ACHN (cell line): ENCODE measurements at regions not wholly inside any gene's neighbourhood (a gene's known extent, or its start where the extent isn't known, plus 50 kb on each side); places are given as distances from the start of the nearest gene placed in this dataset.

ENCODE experiments used
- DNase-seq: peaks from one replicate; pipeline ENCODE4 v3.0.0-alpha.2; 2015
- in situ Hi-C: cut with HindIII; loops from 2 replicates; pipeline ENCODE4 v1.10.0; 2017; ENCODE audit warnings: low sequenced_read_pairs, low pct_ligation_motif_present, low pct_unique_long_range_greater_than_20kb

GRCh38 chr3:99286266-99286845 is 352.0 kb upstream of the COL8A1 start:
- no peak for DNase-seq
- in situ Hi-C loops, result no loop called here

- in situ Hi-C loops, result no loop called here
- DNase-seq, result no peak
Measured at GRCh38 chr3:99269606-99270351, 368.3 kb upstream of the DCBLD2 start.

GRCh38 chr3:99256788-99257187 is 355.3 kb upstream of the DCBLD2 start:
- no peak for DNase-seq
- in situ Hi-C loops, result no loop called here

GRCh38 chr3:99253963-99254355 is 352.5 kb upstream of the DCBLD2 start:
- in situ Hi-C loops, result no loop called here

GRCh38 chr3:99250821-99251355 is 349.4 kb upstream of the DCBLD2 start:
- in situ Hi-C loops, result no loop called here
- DNase-seq, result no peak

More at GRCh38 chr3:99253963-99254355, 352.5 kb upstream of the DCBLD2 start:
- DNase-seq, result no peak

GRCh38 chr3:99250272-99250671 is 348.8 kb upstream of the DCBLD2 start:
- in situ Hi-C loops, result no loop called here

GRCh38 chr3:99249627-99250026 is 348.1 kb upstream of the DCBLD2 start:
- DNase-seq, result no peak
- in situ Hi-C loops, result no loop called here

More at GRCh38 chr3:99250272-99250671, 348.8 kb upstream of the DCBLD2 start:
- no peak for DNase-seq

GRCh38 chr3:99248913-99249312 is 347.4 kb upstream of the DCBLD2 start:
- no peak for DNase-seq
- in situ Hi-C loops, result no loop called here

GRCh38 chr3:99248130-99248529 is 346.6 kb upstream of the DCBLD2 start:
- in situ Hi-C loops, result no loop called here
- DNase-seq, result no peak

GRCh38 chr3:99246010-99246654 is 344.6 kb upstream of the DCBLD2 start:
- in situ Hi-C loops, result no loop called here
- no peak for DNase-seq

- DNase-seq, result no peak
- in situ Hi-C loops, result no loop called here
Measured at GRCh38 chr3:99242271-99242670, 340.8 kb upstream of the DCBLD2 start.

- DNase-seq, result no peak
- in situ Hi-C loops, result no loop called here
Measured at GRCh38 chr3:99240700-99241099, 339.2 kb upstream of the DCBLD2 start.

GRCh38 chr3:99236576-99236975 is 335.1 kb upstream of the DCBLD2 start:
- in situ Hi-C loops, result no loop called here
- no peak for DNase-seq

GRCh38 chr3:99232696-99233095 is 331.2 kb upstream of the DCBLD2 start:
- DNase-seq, result no peak
- in situ Hi-C loops, result no loop called here

- in situ Hi-C loops, result no loop called here
Measured at GRCh38 chr3:99218468-99218867, 317.0 kb upstream of the DCBLD2 start.

GRCh38 chr3:99212969-99213368 is 311.5 kb upstream of the DCBLD2 start:
- DNase-seq, result no peak
- in situ Hi-C loops, result no loop called here

More at GRCh38 chr3:99218468-99218867, 317.0 kb upstream of the DCBLD2 start:
- no peak for DNase-seq

- in situ Hi-C loops, result no loop called here
- DNase-seq, result no peak
Measured at GRCh38 chr3:99211309-99211708, 309.8 kb upstream of the DCBLD2 start.

GRCh38 chr3:99199021-99199420 is 297.5 kb upstream of the DCBLD2 start:
- in situ Hi-C loops, result no loop called here
- DNase-seq, result no peak

- in situ Hi-C loops, result no loop called here
- no peak for DNase-seq
Measured at GRCh38 chr3:99191186-99191585, 289.7 kb upstream of the DCBLD2 start.
